ENCODE measurements at regions not wholly inside any gene's neighbourhood (a gene's known extent, or its start where the extent isn't known, plus 50 kb on each side); places are given as distances from the start of the nearest gene placed in this dataset.
"Not testable (repeated sequence)": the region's sequence is repeated elsewhere in the genome, so short reads cannot be mapped to it uniquely, and the experiment has no call there.

GRCh38 chr2:241981076-241981700, 111.7 kb downstream of the RTP5 start:
- no peak for DNase-seq (ENCODE audit: low read depth, low spot score)
- H3K4me3 ChIP-seq (ENCODE audit: low read depth, low read length): no peak overlapping the region
- no peak for TF ChIP-seq CTCF (IDR thresholded peaks at IDR 0.05; ENCODE audit: low read depth, low read length)
- in situ Hi-C loops (cut with HindIII; ENCODE audit: low sequenced_read_pairs): no loop called here

DNA sequence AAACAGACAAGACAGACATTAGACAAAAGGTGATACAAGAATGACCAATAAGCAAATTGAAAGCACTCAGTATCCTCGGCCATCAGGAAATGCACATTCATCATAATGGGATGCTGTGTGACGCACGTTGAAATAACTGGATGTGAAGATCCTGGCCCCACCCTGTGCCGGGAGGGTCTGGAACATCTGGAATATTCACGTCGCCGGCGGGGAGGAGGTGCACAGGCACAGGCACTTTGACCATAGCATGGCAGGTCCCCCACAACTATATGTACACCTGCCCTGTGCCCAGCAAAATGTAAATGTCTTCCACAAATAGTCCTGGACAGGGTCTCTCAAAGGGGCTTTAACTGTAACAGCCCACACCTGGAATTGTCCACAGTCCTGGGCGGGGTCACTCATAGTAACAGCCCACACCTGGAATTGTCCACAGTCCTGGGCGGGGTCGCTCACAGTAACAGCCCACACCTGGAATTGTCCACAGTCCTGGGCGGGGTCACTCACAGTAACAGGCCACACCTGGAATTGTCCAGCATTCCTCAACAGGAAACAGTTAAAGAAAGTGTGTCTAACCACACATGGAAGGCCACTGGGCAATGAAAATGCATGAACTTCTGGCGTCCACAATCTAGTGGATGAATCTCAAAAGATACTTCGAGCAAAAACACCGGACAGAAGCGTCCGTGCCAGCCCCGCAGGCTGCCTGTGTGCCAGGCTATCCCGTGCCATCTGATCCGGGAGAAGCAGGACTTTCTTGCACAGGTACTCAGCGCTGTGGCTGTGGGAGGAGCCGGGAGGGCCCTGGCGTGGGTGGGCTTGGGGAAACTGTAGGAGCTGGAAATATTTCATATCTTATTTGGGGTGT, 113.4 kb downstream of the RTP5 start:
- H3K4me3 ChIP-seq (ENCODE audit: low read depth, low read length): no peak overlapping the region
- DNase-seq (ENCODE audit: low read depth, low spot score): no peak
- TF ChIP-seq CTCF (IDR thresholded peaks at IDR 0.05; ENCODE audit: low read depth, low read length): no peak
- in situ Hi-C loops (cut with HindIII; ENCODE audit: low sequenced_read_pairs): no loop called here

- H3K4me3 ChIP-seq (ENCODE audit: low read depth, low read length): no peak overlapping the region
- in situ Hi-C loops (cut with HindIII; ENCODE audit: low sequenced_read_pairs): no loop called here
- TF ChIP-seq CTCF (IDR thresholded peaks at IDR 0.05; ENCODE audit: low read depth, low read length): no peak
- no peak for DNase-seq (ENCODE audit: low read depth, low spot score)
Observed at GRCh38 chr2:241983571-241984270, 114.2 kb downstream of the RTP5 start.

GRCh38 chr2:241984271-241984655, 114.7 kb downstream of the RTP5 start:
- in situ Hi-C loops (cut with HindIII; ENCODE audit: low sequenced_read_pairs): no loop called here
- TF ChIP-seq CTCF (IDR thresholded peaks at IDR 0.05; ENCODE audit: low read depth, low read length): no peak
- DNase-seq (ENCODE audit: low read depth, low spot score): no peak

DNA sequence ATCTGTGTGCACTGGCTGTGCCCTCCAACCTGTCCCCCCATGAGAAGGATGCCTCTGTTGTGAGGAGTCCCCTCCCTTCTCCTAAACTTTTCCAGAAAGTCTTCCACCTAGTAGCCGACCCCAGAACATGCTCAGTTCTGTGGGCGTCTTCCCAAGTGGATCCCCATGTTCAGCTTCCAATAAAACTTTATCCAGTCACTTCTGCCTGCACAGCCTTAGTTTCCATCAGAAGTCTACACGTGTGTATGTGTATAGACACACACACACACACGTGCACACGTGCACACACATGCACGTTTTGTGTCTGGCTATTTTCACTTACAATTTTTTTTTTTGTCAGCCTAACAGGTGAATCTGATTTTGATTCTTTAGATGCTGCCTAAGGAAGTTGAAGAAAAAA, 115.1 kb downstream of the RTP5 start:
- no peak overlapping the region for H3K4me3 ChIP-seq (ENCODE audit: low read depth, low read length)
- no peak for DNase-seq (ENCODE audit: low read depth, low spot score)
- TF ChIP-seq CTCF (IDR thresholded peaks at IDR 0.05; ENCODE audit: low read depth, low read length): no peak
- in situ Hi-C loops (cut with HindIII; ENCODE audit: low sequenced_read_pairs): no loop called here

More at GRCh38 chr2:241984271-241984655, 114.7 kb downstream of the RTP5 start:
- H3K4me3 ChIP-seq (ENCODE audit: low read depth, low read length): no peak overlapping the region

DNA sequence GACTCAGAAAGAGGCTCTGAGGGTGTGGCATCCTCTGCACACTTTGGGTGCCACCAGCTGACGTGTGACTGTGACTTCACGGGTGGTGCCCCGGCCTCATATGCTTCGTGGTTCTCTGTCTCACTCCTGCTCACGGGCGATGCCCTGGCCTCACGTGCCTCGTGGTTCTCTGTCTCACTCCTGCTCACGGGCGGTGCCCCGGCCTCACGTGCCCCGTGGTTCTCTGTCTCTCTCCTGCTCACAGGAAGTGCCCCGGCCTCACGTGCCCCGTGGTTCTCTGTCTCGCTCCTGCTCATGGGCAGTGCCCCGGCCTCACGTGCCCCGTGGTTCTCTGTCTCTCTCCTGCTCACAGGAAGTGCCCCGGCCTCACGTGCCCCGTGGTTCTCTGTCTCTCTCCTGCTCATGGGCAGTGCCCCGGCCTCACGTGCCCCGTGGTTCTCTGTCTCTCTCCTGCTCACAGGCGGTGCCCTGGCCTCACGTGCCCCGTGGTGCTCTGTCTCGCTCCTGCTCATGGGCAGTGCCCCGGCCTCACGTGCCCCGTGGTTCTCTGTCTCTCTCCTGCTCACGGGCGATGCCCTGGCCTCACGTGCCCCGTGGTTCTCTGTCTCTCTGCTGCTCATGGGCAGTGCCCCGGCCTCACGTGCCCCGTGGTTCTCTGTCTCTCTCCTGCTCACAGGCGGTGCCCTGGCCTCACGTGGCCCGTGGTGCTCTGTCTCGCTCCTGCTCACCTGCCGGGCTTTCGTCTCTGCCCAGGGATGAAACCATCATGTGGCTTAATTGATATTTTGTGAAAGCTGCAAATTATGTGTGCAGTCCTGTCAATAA, 115.8 kb downstream of the RTP5 start:
- H3K4me3 ChIP-seq (ENCODE audit: low read depth, low read length); in situ Hi-C loops (cut with HindIII; ENCODE audit: low sequenced_read_pairs); DNase-seq (ENCODE audit: low read depth, low spot score): not testable (repeated sequence)
